NCI-H345 treated with DMSO at 0.1 percent for 48 hours (cell line): ENCODE measurements at regions not wholly inside any gene's neighbourhood (a gene's known extent, or its start where the extent isn't known, plus 50 kb on each side); places are given as distances from the start of the nearest gene placed in this dataset.

Experiments used
- DNase-seq: peaks from one replicate; lab custom pipeline; 2025; ENCODE audit not compliant: unreplicated experiment; lab: John Stamatoyannopoulos, UW

GRCh38 chr13:106243011-106243565 lies 292.4 kb downstream of the EFNB2 start:
- DNase-seq: no peak

GRCh38 chr13:106241974-106242953 lies 293.2 kb downstream of the EFNB2 start:
- DNase-seq: no peak

GRCh38 chr13:106238690-106239089 lies 296.8 kb downstream of the EFNB2 start:
- DNase-seq: no peak

- no peak for DNase-seq
Measured at GRCh38 chr13:106234636-106235035, 300.8 kb downstream of the EFNB2 start.

GRCh38 chr13:106233134-106233735 lies 302.2 kb downstream of the EFNB2 start:
- DNase-seq: no peak

- DNase-seq: no peak
Measured at GRCh38 chr13:106232681-106233080, 302.8 kb downstream of the EFNB2 start.

GRCh38 chr13:106230450-106230849 lies 305.0 kb downstream of the EFNB2 start:
- no peak for DNase-seq

GRCh38 chr13:106225126-106225525 lies 310.3 kb downstream of the EFNB2 start:
- no peak for DNase-seq

- DNase-seq: no peak
Measured at GRCh38 chr13:106220211-106220610, 315.3 kb downstream of the EFNB2 start.

- DNase-seq: no peak
Measured at GRCh38 chr13:106213028-106213757, 322.3 kb downstream of the EFNB2 start.

GRCh38 chr13:106212386-106213010 lies 323.0 kb downstream of the EFNB2 start:
- DNase-seq: no peak

GRCh38 chr13:106210324-106210723 lies 325.1 kb downstream of the EFNB2 start:
- DNase-seq: no peak

- DNase-seq: no peak
Measured at GRCh38 chr13:106205871-106206270, 329.6 kb downstream of the EFNB2 start.

- no peak for DNase-seq
Measured at GRCh38 chr13:106197496-106197895, 338.0 kb downstream of the EFNB2 start.

- DNase-seq: no peak
Measured at GRCh38 chr13:106187501-106188095, 347.9 kb downstream of the EFNB2 start.

GRCh38 chr13:106187101-106187500 lies 348.4 kb downstream of the EFNB2 start:
- DNase-seq: no peak

- DNase-seq: no peak
Measured at GRCh38 chr13:106186366-106187030, 349.0 kb downstream of the EFNB2 start.

- DNase-seq: no peak
Measured at GRCh38 chr13:106184790-106185189, 350.7 kb downstream of the EFNB2 start.

- no peak for DNase-seq
Measured at GRCh38 chr13:106183410-106184065, 351.9 kb downstream of the EFNB2 start.
